SJCRH30 (cell line): ENCODE measurements at regions not wholly inside any gene's neighbourhood (a gene's known extent, or its start where the extent isn't known, plus 50 kb on each side); places are given as distances from the start of the nearest gene placed in this dataset.

Source experiments
- DNase-seq, 2 experiments: peaks; one replicate each; pipeline ENCODE4 v3.0.0-alpha.2; 2015 to 2020
- H3K27ac ChIP-seq: fragments of 250-450 bp; sonication (Bioruptor Pico); 2 replicates; pipeline ENCODE4 v1.5.1; 2020; ENCODE audit warnings: mild to moderate bottlenecking, moderate library complexity
- H3K27me3 ChIP-seq: fragments of 250-450 bp; sonication (Bioruptor Pico); 2 replicates; pipeline ENCODE4 v1.5.1; 2020; ENCODE audit warnings: mild to moderate bottlenecking, moderate library complexity
- H3K36me3 ChIP-seq: fragments of 250-450 bp; sonication (Bioruptor Pico); 2 replicates; pipeline ENCODE4 v1.5.1; 2020; ENCODE audit warnings: mild to moderate bottlenecking, moderate library complexity
- H3K4me1 ChIP-seq: fragments of 250-450 bp; sonication (Bioruptor Pico); 2 replicates; pipeline ENCODE4 v1.5.1; 2020; ENCODE audit warnings: mild to moderate bottlenecking, moderate library complexity
- H3K4me3 ChIP-seq: fragments of 250-450 bp; sonication (Bioruptor Pico); 2 replicates; pipeline ENCODE4 v1.5.1; 2020; ENCODE audit warnings: mild to moderate bottlenecking, moderate library complexity
- H3K9me3 ChIP-seq: fragments of 250-450 bp; sonication (Bioruptor Pico); replicated peaks from 2 replicates; pipeline ENCODE4 v1.5.1; 2020; ENCODE audit warnings: mild to moderate bottlenecking, moderate library complexity

GRCh38 chr3:18481946-18482548 lies 56.9 kb upstream of the SATB1 start:
- Histone ChIP-seq H3K27me3 (no peaks in the 10 kb centered on the region), H3K27ac (no peak overlapping the region), H3K4me1 (no peaks in the 10 kb centered on the region), H3K9me3 (no peaks in the 10 kb centered on the region), H3K4me3 (no peak overlapping the region), H3K36me3 (no peaks in the 10 kb centered on the region)
- DNase-seq: peak in 1 of 2 experiments; percentile 3

GRCh38 chr3:18477620-18478019 lies 52.5 kb upstream of the SATB1 start:
- Histone ChIP-seq H3K27ac (no peak overlapping the region), H3K4me1 (no peaks in the 10 kb centered on the region), H3K9me3 (no peaks in the 10 kb centered on the region), H3K27me3 (no peaks in the 10 kb centered on the region), H3K36me3 (no peaks in the 10 kb centered on the region), H3K4me3 (no peak overlapping the region)
- DNase-seq: no peak
